ENCODE measurements at regions not wholly inside any gene's neighbourhood (a gene's known extent, or its start where the extent isn't known, plus 50 kb on each side); places are given as distances from the start of the nearest gene placed in this dataset.

- TF ChIP-seq POLR2A (IDR thresholded peaks at IDR 0.05), result no peak
- no peak for TF ChIP-seq CTCF (IDR thresholded peaks at IDR 0.05)
- TF ChIP-seq POLR2AphosphoS5 (IDR thresholded peaks at IDR 0.05), result no peak
- TF ChIP-seq EP300 (IDR thresholded peaks at IDR 0.05), result no peak
Observed at GRCh38 chr19:30757104-30757836, 385.1 kb downstream of the ZNF536 start.
